ENCODE measurements at regions not wholly inside any gene's neighbourhood (a gene's known extent, or its start where the extent isn't known, plus 50 kb on each side); places are given as distances from the start of the nearest gene placed in this dataset.
A peak's percentile ranks its signal among the peaks of the same experiment; 100 is the strongest.

DNA sequence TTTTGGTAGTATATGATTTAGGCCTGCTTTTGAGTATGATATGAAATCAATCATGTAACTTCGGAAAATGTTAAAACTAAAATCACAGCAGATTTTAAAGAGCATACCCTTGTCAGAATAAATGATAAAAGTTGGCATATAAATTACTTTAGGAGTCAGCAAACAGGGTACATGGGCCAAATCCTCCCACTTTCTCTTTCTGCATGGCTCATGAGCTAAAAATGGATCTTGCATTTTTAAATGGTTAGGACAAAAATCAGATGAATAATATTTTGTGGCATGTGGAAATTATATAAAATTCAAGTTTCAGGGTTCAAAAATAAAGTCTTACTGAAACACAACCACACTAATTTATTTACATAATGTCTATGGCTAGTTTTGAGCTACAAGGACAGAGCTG, 214.9 kb downstream of the GASK1B start:
- DNase-seq, result no peak

DNA sequence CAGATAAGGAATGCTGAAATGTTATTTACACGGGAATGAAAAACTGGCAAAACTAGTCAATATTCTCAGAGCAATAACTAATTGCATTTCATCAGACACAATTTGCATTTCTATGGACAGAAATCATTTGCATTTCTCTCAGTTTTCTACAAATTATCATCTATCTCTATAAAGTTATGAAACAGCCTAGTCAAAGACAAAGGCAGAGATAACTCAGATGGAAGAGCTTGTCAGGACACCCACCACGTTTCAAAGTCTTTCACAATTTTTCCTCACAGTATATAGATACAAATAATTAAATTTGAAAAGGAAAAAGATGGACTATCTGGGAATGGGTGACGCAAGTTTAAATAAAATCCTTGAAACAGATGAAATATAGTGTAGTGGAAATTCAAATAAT, 230.8 kb downstream of the GASK1B start:
- no peak for DNase-seq

DNA sequence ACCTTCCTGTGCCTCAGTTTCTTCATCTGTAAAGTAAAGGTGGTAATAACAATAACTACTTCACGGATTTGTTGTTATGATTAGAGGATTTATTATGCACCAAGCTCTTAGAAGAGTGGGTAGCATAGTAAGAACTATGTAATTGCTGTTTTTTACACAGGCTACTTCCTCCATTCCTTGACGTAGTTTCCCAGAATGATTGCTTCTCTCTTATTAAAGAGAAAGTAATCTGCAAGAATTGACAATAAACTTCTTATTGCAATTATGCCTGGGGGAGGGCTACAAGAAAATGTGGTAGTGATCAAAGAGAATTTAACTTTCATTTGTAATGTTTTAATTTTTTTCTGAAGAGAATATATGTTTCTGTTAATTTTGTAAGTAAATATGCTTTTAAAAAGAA, 238.7 kb downstream of the GASK1B start:
- DNase-seq, result no peak

DNA sequence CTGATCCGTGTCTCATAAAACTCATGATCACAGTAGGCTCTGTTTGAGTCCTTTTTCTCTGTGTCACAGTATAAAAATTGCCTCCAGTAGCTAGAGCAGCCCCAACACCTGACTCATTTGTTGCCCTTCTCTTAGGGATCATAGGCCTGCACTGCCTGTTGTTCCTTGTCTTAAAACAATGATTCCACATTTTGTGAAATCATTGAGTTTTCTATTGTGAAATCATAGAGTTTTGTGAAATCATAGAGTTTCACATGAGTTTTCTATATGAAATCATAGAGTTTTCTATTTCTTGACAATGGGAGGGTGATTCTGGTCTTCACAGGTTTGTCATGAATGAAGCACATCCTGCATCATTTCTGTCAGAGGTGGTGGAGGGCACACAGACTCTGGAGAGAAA, 239.9 kb downstream of the GASK1B start:
- no peak for DNase-seq

DNA sequence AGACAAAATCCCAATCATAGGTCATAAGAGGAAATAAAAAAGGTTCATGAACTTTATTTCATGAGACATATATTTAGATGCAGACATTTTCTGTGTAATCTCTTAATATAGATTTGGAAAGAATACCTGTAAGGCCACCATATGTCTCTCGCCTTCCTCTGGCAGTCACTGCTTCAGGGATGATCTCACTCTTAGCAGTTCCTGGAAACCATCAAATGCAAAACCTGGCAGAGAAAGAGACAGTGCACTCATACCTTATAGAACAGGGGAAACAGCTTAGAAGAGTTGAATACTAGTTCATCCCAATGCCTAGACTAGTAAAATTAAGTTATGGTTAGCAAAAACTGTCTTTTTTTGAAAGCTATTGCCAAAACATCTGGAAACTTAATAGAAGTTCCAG, 243.3 kb downstream of the GASK1B start:
- DNase-seq, result no peak

DNA sequence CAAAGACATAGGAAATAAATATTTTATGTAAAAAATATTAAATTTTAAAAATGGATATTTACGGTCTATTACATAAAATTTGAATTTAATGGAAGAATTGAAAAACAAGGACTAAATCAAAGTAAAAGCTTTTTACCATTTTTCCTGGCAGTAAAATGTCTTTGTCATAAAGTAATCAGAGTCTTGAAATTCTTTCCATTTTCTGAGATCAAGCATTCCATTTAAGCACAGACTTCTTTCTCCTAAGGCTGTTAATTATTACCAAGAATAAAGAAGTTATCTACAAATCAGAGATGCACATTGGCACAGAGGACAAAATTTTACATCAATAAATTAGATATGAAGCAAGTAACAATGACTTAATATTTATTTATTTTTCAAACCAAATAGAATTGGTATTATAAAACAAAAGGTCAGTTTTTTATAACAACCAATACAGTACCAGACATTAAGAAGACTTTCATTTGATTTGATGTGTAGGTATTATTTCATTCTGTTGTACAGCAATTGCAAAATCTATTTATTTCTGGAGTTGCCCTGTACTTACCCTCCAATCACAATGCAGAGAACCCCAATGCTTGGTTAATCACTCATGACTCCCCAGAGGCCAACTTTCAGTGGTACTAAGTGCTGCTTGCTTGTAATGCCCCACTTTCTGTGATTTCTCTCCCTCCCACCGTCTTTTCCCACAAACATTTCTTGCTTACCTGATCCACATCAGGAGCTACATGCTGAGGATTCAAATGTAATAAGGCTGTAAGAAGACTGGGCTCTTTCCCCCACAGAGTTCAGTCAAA, 254.6 kb downstream of the GASK1B start:
- DNase-seq, result no peak

DNA sequence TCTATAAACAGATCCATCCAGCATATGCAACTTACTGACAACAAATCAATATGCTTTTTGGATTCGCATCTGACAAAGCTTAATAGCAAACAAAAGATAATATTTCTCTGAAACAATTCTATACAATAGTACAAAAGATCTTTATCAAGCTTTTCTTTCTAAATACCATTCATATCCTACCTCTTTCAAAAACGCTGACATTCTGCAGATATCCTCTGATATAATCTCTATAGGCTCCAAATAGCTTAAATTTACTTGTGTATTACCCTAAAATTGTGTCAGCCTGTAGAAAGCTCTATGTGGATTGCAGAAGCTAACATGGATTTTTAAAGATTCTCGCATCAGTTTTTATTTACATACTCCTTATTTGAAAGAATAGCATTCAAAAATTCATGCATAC, 260.6 kb downstream of the GASK1B start:
- no peak for DNase-seq

DNA sequence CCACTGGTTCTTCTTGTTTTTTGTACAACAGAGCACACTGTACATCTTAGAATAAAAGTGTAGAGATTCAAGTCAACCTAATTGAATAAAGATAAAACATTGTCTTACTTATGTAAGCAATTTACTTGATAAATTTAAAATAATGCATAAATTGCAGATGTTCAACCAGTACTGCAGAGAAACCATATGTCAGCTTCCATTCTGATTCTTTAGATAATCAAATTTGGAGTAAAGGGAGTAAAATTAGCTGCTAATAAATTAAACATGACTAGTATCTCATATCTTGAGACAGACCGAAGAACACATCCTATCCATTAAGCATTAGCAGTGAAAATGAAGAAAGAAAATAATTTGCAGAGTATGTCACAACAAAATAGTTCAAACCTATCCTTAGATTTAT, 261.2 kb downstream of the GASK1B start:
- DNase-seq, result no peak

DNA sequence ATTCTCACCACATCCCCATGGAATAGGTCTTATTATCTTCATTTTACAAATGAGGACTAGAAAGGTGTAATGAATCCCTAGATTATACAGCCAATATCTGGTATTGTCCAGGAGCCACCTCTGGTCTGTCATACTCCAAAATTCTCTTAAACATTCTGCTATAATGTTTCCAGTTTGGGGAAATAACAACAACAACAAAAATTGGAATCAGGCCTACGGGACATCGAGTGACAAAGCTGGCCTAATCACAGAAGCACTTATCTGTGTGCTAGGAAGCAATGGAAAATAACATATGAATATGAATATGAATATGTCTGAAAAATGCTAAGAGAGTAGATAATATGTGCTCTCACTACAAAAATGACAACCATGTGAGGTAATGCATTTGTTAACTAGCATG, 264.1 kb downstream of the GASK1B start:
- DNase-seq, result no peak

DNA sequence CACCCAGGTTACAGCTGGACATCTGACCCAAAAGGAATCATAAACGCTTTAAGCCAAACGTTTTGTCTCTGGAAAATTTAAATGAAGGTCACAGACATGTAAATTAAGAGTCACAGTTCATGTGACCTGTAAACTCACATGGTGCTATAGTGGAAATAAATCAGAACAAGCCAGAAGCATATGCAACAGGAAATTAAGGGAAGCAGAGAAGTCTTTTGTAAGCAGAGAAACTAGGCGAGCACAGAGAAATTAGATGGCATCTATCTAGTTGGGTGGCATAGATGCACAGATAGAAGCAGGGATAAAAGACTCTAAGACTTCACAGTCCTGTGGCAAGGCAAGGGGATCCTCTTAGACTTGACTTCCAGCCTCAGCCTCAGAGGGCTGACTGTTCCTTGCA, 264.8 kb downstream of the GASK1B start:
- no peak for DNase-seq

DNA sequence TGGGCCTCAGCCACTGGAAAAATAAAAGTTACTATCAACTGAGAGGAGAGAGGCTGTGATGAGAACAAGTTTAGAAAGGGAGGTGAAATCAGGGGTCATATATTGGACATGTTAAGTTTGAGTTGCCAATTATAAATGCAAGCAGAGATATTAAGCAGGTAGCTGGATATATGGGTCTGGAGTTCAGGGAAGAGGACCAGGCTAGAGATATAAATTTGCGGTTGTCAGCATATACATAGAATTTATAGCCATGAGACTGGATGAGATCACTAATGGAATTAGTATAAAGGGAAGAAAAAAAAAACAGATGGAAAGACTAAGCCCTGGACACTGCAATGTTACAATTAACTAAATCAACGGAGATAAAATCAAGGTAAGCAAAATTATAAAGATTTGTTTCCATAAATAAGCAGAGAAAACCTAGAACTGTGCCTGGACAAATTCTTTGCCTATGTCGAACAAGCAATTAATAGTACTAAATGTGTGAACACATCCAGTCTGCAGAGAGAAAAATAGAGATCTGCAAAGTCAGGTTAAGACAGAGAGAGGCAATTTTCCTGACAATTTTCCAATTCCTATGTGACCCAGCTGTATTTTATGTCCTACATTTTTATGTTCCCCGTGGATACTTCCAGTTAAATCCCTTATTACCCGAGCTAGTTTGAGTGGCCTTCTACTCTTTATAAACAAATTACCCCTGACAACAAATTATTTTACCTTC, 265.4 kb downstream of the GASK1B start:
- DNase-seq, result no peak

DNA sequence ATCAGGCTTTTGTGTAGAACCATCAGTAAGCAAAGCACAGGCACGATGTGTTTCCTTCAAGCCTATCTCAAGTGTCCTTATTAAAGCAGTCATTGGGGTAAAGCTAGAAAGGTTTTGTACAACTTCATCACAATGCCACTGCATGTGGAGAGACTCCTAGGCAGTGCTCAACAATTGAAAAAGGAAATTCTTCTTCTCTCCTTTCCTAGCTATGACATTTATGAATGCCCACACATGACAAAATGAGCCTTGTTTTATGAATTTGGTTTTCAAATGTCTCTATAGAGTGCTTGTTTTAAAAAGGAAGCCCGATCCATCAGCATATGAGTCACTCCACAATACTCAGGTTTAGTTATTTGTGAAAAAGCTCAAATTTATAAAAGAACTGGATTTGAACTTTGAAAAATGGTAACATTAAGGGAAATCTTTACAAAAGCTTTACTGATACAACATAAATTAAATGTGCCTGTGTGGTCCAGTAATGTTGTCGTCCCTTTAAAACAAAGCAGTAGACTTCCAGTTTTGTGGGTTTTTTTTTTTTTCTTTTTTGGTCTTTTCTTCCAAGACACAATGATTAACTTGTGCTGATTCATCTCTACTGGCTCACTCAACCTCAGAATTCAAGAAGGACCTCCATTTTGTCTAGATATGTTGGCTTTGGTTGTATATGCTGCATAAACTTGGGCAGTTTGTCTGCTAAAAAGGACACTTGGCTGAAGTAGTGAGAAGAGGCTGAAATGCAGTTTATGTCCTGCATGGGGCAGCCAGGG, 273.8 kb downstream of the GASK1B start:
- no peak for DNase-seq

DNA sequence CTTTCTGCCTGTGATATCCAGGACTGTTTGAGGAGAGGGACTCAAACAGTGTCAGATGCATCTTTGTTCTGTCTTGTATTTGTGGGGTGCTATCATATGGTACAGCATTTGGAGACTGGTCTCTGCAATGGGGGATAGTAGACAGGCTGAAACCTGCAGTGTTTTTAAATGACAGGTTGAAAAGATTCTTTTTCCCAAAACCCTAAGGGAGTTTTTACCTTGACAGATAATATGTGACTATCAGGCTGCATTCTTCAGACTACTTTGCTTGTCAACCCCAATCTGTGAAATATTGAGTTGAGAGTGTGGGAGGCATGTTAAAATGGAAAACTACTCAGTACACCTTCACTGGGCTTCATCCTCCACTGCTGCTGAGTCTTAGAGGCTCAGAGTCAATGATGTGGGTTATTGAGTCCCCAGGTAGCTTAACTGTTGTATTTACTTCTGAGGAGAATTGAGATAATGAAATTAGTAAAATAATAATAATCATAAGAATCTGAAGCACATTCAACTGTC, 274.9 kb downstream of the GASK1B start:
- DNase-seq, result no peak

DNA sequence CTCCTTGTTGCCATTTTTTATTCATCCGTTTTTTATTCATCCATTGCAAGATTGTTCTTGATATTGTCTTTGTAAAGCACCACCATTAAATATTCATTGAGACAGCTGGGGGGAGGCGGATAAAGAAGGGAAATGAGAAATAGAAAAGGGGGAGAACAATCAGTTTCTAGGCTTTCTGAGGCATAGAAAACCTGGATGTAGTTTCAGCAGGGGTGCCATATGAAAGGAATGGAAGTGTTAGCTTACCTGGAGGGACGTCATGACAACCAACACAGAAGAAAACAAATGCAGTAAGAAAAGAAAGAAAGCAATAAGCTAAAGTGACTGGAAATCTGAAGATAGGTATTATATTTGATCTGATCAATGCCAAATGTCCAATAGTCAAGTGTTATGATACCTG, 276.1 kb downstream of the GASK1B start:
- DNase-seq, result no peak

DNA sequence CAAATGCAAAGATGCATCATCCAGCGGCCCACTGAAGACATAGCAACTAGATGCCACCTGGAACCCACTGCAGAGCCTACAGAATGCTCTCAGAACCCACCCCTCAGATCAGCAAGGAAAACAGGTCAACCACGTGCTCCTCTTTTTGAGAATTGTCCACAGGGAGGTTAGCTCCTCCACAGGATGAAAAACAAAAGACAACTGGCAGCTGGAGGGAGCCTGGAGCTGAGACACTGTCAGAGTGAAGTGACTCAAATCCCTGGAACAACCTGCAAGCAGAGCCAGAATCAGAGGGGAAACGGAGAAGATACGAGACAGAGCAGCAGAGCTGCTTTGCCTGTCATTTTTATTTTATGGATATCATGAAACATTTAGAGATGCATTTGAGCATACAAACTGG, 277.6 kb downstream of the GASK1B start:
- peak; percentile 9 for DNase-seq

DNA sequence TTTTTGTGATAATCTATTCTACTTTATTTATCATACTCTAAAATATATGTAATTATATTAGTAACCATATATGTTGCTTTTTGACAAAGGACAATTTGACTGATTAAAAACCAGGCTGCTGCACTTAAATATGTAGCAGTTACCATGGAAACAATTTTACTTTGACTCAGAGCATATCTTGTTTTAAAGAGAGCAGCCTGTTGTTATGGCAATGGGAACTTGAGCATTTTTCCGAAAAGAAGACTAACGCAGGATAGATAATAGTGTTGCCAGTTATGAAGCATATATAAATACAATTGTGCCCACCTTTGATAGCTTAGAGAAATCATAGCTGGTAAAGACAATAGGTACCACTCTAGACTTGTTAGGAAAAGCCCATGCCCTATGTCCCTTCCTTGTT, 283.0 kb downstream of the GASK1B start:
- DNase-seq, result no peak

DNA sequence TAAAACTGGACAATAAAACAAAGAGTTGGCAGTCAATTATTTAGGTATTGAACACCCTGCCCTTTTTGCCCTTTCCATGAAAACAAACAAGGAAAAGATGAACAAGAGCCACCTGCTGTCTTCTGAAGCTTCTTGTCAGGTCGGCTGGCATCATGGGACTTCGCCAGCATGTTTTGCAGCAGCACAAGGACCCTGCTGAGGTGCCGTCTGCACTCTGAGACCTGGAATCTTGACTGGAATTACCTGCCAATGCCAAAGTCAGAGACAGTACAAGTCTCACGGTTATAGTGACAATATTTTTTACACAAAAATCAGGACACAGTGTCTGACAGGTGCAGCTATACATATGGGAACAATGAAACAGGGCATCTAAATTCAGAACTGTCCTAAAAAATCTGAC, 284.5 kb downstream of the GASK1B start:
- DNase-seq, result no peak

DNA sequence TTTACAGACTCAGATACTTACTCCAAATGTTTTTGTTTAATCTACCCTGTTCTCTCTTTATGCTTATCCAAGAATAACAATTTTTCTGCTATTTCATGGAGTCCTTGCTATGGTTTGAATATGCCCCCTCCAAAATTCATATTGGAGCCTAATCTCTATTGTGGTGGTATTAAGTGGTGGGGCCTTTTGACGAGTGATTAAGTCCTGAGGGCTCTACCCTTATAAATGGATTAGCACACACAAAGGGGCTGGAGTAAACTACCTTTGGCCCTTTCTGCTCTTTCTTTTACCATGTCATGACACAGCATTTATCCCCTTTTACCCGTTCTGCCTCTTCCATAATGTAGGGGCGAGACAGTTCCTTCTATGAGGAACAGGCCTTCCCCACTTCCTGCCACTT, 285.5 kb downstream of the GASK1B start:
- no peak for DNase-seq

DNA sequence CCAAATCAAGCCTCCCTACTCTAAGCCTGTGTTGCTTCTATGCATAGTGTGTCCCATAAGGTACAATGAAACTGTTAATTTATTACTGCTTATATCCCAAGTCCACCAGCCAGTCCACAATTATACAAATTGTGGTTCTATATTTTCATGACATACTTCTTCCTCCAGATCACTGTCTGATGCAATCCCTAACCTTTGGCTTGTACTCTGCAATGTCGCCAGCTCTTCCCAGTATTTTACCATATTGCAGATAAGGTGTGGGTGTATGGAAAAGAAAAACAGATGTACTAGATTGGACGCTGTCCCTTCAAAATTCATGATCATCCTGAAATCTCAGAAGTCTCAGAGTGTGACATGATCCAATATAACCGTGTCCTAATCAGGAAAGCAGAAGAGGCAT, 286.2 kb downstream of the GASK1B start:
- DNase-seq, result no peak

DNA sequence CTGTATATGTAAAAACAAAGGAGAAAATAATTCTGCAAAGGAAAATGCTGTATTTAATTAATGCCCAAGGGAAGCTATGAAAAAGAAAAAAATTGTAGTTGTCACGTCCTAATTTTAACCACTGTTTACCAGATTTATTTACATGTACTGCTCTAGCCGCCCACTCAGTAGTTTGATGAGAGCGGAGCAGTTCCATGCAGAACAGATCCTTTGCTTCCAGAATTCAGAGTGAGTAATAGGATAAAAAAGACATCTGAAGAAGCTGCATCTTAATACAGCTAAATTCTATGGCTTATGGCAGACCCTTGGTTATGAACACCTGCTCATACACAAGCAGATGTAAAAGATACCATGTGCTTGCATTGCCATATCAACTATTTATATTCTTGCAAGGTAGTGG, 287.0 kb downstream of the GASK1B start:
- peak; percentile 39 for DNase-seq

DNA sequence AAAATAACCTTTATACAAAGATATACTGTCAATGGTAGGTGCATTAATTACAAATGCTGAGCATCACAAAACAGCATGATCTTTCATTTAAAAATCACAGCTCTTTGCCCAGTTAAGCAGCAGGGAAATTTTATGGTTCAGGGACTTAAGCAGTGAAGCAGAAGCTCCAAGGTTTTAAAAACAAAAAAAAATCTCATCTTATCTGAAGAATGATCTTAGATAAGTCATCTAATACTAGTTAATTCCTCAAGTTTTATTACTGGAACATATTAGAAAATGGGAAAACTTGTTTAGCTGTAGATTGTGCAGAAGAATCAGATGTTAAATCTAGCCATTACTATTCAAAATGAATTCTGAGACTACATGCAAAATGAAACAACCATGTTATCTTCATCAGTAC, 289.9 kb downstream of the GASK1B start:
- DNase-seq, result no peak

DNA sequence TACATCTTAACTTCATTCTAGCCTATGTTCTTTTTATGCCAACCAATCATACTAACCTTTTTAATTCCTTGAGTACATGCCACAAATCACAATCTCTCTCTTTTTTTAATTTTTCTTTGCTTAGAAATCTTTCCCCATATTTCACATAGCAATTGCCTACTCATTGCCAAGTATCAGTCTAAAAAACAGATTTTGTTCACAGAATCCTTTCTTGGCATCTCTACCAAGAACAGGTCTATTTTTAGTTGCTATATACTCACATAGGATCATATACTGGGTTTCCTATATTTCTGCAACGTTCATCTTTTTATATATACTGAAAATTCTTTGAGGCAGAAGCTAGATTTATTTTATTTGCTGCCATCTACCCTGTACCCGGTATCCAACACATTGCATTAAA, 292.1 kb downstream of the GASK1B start:
- no peak for DNase-seq

DNA sequence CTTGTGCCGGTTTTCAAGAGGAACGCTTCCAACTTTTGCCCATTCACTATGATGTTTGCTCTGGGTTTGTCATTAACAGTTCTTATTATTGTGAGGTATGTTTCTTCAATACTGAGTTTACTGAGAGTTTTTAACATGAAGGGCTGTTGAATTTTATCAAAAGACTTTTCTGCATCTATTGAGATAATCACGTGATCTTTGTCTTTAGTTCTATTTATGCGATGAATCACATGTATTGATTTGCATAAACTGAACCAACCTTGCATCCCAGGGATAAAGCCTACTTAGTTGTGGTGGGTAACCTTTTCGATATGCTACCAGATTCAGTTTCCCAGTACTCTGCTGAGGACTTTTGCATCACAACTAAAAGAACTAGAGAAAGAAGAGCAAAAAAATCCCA, 318.0 kb downstream of the GASK1B start:
- DNase-seq, result no peak

DNA sequence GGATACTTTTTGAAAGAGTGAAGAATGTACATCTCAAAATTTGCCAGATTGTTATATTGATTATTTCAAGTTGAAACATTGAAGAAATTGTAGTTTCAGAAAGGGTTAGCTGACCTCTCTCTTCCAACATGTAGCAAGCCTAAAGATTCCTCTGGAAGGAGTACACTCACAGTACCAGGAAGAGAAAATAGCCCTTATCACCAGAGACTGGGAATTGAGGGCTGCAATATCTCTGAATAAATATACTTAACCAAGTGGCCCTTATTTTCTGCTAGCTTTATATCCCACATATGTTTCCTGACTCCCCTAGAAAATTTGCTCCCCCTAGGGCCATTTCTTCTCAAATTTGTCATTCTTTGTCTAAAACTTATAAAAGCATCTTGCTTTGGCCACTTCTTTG, 332.2 kb downstream of the GASK1B start:
- no peak for DNase-seq

All from NCI-H524 treated with DMSO at 0.1 percent for 48 hours (cell line).